HEK293 (cell line): ENCODE measurements at regions not wholly inside any gene's neighbourhood (a gene's known extent, or its start where the extent isn't known, plus 50 kb on each side); places are given as distances from the start of the nearest gene placed in this dataset.
"Not testable (repeated sequence)": the region's sequence is repeated elsewhere in the genome, so short reads cannot be mapped to it uniquely, and the experiment has no call there.

Experiments used
- CTCF ChIA-PET: fragments of 350-600 bp; formaldehyde crosslinking; extraction: SDS; loops from one replicate; lab custom pipeline; 2021; ENCODE audit warnings: antibody characterized with exemption; lab: Yijun Ruan, JAX
- POLR2A ChIA-PET: fragments of 300-600 bp; formaldehyde crosslinking; extraction: SDS; loops from one replicate; lab custom pipeline; 2020; ENCODE audit warnings: antibody characterized with exemption, inconsistent platforms; lab: Yijun Ruan, JAX
- H3K27ac ChIP-seq: fragments of 200-500 bp; sonication (Bioruptor generic); 2 replicates; pipeline ENCODE4 v1.5.1; 2014; ENCODE audit warnings: low read depth, low read length, control low read depth, inconsistent platforms; ENCODE audit errors: extremely low read depth
- H3K36me3 ChIP-seq, 2 experiments: fragments of 200-500 bp in 1 of 2; sonication (Bioruptor generic) in 1 of 2; 1 replicate in 1 of 2; 2 replicates in 1 of 2; pipeline ENCODE4 v1.5.1; 2014 to 2017; ENCODE audit warnings: inconsistent platforms in 2 of 2, low read length in 2 of 2; ENCODE audit not compliant: control insufficient read depth in 2 of 2, insufficient read depth in 1 of 2
- H3K4me1 ChIP-seq: fragments of 200-500 bp; sonication (Bioruptor generic); 2 replicates; pipeline ENCODE4 v1.5.1; 2014; ENCODE audit warnings: mild to moderate bottlenecking, low read length, inconsistent platforms; ENCODE audit not compliant: control insufficient read depth, insufficient read depth
- H3K4me3 ChIP-seq: 2 replicates; pipeline ENCODE4 v1.5.1; 2011; ENCODE audit warnings: low read depth, mild to moderate bottlenecking, control low read depth, low read length, moderate library complexity
- H3K9me3 ChIP-seq: fragments of 200-500 bp; sonication (Bioruptor generic); 2 replicates; pipeline ENCODE4 v1.5.1; 2014; ENCODE audit warnings: low read depth, low read length, inconsistent platforms; ENCODE audit not compliant: control insufficient read depth, insufficient read depth
- KLF17 ChIP-seq: fragments of 450-650 bp; formaldehyde crosslinking; IDR thresholded peaks from 2 replicates; pipeline ENCODE4 v1.5.1; 2016; ENCODE audit warnings: missing biosample characterization, missing genetic modification characterization
- ZFP69B ChIP-seq: fragments of 450-650 bp; formaldehyde crosslinking; IDR thresholded peaks from 2 replicates; pipeline ENCODE4 v1.5.1; 2016; ENCODE audit warnings: missing biosample characterization, missing genetic modification characterization
- ZNF157 ChIP-seq: fragments of 450-650 bp; formaldehyde crosslinking; IDR thresholded peaks from 2 replicates; pipeline ENCODE4 v1.5.1; 2016; ENCODE audit warnings: missing biosample characterization, missing genetic modification characterization
- ZNF169 ChIP-seq: fragments of 450-650 bp; formaldehyde crosslinking; IDR thresholded peaks from 2 replicates; pipeline ENCODE4 v1.5.1; 2016; ENCODE audit warnings: missing biosample characterization, missing genetic modification characterization
- ZNF175 ChIP-seq: fragments of 450-650 bp; formaldehyde crosslinking; IDR thresholded peaks from 2 replicates; pipeline ENCODE4 v1.5.1; 2016; ENCODE audit warnings: missing biosample characterization, missing genetic modification characterization
- ZNF221 ChIP-seq: fragments of 450-650 bp; formaldehyde crosslinking; IDR thresholded peaks from 2 replicates; pipeline ENCODE4 v1.5.1; 2017; ENCODE audit warnings: missing biosample characterization, missing genetic modification characterization, borderline replicate concordance
- ZNF426 ChIP-seq: fragments of 450-650 bp; formaldehyde crosslinking; IDR thresholded peaks from 2 replicates; pipeline ENCODE4 v1.5.1; 2017; ENCODE audit warnings: missing biosample characterization, missing genetic modification characterization, mild to moderate bottlenecking, inconsistent platforms, moderate library complexity
- ZNF48 ChIP-seq: fragments of 450-650 bp; formaldehyde crosslinking; IDR thresholded peaks from 2 replicates; pipeline ENCODE4 v1.5.1; 2016; ENCODE audit warnings: missing biosample characterization, missing genetic modification characterization
- ZNF544 ChIP-seq: fragments of 450-650 bp; formaldehyde crosslinking; IDR thresholded peaks from 2 replicates; pipeline ENCODE4 v1.5.0; 2017; ENCODE audit warnings: missing biosample characterization, missing genetic modification characterization
- ZNF621 ChIP-seq: fragments of 450-650 bp; formaldehyde crosslinking; IDR thresholded peaks from 2 replicates; pipeline ENCODE4 v1.5.1; 2017; ENCODE audit warnings: missing biosample characterization, missing genetic modification characterization
- ZNF645 ChIP-seq: fragments of 450-650 bp; formaldehyde crosslinking; IDR thresholded peaks from 2 replicates; pipeline ENCODE4; 2016; ENCODE audit warnings: missing biosample characterization, missing genetic modification characterization
- ZXDB ChIP-seq: fragments of 450-650 bp; formaldehyde crosslinking; IDR thresholded peaks from 2 replicates; pipeline ENCODE4 v1.5.1; 2016; ENCODE audit warnings: missing biosample characterization, missing genetic modification characterization
- TF ChIP-seq, protein P1 (sequence below): fragments of 450-650 bp; formaldehyde crosslinking; IDR thresholded peaks from 2 replicates; pipeline ENCODE4 v1.5.1; 2016; ENCODE audit warnings: missing biosample characterization, missing genetic modification characterization
- TF ChIP-seq, protein P2 (sequence below): fragments of 450-650 bp; formaldehyde crosslinking; conservative IDR thresholded peaks from 2 replicates; pipeline ENCODE4 v1.5.1; 2016; ENCODE audit warnings: low read depth, missing biosample characterization, missing genetic modification characterization

DNA sequence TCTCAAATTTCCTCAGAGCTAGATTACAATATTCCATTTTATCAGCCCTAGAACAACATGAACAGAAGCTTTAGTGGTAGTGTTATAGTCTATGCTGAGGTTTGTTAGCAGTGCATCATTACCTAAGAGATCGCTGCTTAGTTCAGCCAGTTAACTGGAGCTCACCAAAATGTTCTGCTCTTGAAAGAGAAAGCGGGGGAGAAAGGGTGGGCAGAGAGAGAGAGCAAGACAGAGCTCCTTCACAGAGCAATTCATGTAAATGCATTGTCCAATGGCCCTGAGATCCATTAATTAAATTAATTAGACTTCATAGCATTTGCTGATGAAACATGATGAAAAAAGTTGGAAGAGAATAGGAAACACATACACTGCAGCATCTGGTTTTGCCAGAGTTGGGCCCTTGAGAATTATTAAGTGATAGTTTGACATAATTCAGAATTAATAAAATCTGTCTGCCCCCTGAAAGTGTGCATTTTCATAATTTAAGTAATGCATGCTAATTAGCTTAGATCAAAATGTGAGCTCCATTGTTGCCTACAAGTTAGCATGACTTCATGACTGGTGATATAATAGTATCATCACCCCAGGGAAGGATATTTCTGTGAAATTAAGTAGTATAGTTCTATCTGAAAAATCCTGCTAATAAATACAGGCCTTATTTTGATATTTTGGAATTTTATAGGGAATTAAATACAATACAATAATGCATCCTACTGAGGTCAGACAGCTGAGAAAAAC is 86.9 kb upstream of the LYSMD4 start:
- Histone ChIP-seq H3K36me3 (no peaks in the 10 kb centered on the region; a peak in 2 of 3 replicates), H3K27ac (no peak overlapping the region), H3K4me1 (no peaks in the 10 kb centered on the region), H3K4me3 (no peak overlapping the region), H3K9me3 (no peaks in the 10 kb centered on the region)
- TF ChIP-seq ZNF169 (tag by site-specific recombination) (no peak), ZNF645 (tag by site-specific recombination) (no peak), ZNF157 (no peak), ZNF621 (tag by site-specific recombination) (no peak), ZNF221 (no peak), ZNF175 (tag by site-specific recombination) (no peak), ZNF544 (tag by site-specific recombination) (no peak)
- ChIA-PET CTCF (interaction anchor here (1.4 kb wide), 1 partner anchor 519 kb away, joined by 3 read pairs; no protein-coding TSS in a partner anchor), POLR2A (no interaction called here)

GRCh38 chr15:99818872-99819271 is 85.6 kb upstream of the LYSMD4 start:
- POLR2A ChIA-PET: interaction anchor here (0.7 kb wide), 1 partner anchor 14 kb away, joined by 4 read pairs; no protein-coding TSS in a partner anchor
- CTCF ChIA-PET: interaction anchor here (1.0 to 1.4 kb wide), 2 partner anchors 63 to 520 kb away, joined by 3 read pairs; no protein-coding TSS in a partner anchor

DNA sequence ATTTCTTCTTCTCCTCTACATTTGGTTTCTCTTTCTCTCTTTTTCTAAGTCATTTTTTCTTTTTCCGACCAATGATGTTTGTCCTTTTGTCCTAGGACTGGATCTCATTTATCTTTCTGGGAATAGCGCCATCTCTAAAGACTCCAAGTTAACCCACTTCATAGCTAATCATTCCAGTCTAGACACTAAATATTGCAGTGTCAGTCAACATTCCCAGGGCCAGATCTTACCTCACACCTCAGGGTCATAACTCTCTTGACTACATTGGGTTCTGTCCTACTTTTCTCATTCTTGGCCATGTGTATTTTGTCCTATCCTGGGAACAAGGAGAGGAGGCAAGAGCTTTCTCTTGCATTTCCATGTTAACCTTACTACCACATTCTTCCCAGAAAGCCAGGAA is 83.6 kb upstream of the LYSMD4 start:
- POLR2A ChIA-PET, H3K27ac ChIP-seq, CTCF ChIA-PET, H3K36me3 ChIP-seq, H3K9me3 ChIP-seq, H3K4me1 ChIP-seq, H3K4me3 ChIP-seq: not testable (repeated sequence)

More at GRCh38 chr15:99818872-99819271, 85.6 kb upstream of the LYSMD4 start:
- TF ChIP-seq ZFP69B (no peak), ZNF426 (tag by site-specific recombination) (no peak), ZXDB (no peak), KLF17 (tag by site-specific recombination) (no peak), ZNF48 (tag by site-specific recombination) (no peak)
- TF ChIP-seq, protein P1, sequence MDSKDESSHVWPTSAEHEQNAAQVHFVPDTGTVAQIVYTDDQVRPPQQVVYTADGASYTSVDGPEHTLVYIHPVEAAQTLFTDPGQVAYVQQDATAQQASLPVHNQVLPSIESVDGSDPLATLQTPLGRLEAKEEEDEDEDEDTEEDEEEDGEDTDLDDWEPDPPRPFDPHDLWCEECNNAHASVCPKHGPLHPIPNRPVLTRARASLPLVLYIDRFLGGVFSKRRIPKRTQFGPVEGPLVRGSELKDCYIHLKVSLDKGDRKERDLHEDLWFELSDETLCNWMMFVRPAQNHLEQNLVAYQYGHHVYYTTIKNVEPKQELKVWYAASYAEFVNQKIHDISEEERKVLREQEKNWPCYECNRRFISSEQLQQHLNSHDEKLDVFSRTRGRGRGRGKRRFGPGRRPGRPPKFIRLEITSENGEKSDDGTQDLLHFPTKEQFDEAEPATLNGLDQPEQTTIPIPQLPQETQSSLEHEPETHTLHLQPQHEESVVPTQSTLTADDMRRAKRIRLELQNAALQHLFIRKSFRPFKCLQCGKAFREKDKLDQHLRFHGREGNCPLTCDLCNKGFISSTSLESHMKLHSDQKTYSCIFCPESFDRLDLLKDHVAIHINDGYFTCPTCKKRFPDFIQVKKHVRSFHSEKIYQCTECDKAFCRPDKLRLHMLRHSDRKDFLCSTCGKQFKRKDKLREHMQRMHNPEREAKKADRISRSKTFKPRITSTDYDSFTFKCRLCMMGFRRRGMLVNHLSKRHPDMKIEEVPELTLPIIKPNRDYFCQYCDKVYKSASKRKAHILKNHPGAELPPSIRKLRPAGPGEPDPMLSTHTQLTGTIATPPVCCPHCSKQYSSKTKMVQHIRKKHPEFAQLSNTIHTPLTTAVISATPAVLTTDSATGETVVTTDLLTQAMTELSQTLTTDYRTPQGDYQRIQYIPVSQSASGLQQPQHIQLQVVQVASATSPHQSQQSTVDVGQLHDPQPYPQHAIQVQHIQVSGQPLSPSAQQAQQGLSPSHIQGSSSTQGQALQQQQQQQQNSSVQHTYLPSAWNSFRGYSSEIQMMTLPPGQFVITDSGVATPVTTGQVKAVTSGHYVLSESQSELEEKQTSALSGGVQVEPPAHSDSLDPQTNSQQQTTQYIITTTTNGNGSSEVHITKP: no peak
- TF ChIP-seq, protein P2, sequence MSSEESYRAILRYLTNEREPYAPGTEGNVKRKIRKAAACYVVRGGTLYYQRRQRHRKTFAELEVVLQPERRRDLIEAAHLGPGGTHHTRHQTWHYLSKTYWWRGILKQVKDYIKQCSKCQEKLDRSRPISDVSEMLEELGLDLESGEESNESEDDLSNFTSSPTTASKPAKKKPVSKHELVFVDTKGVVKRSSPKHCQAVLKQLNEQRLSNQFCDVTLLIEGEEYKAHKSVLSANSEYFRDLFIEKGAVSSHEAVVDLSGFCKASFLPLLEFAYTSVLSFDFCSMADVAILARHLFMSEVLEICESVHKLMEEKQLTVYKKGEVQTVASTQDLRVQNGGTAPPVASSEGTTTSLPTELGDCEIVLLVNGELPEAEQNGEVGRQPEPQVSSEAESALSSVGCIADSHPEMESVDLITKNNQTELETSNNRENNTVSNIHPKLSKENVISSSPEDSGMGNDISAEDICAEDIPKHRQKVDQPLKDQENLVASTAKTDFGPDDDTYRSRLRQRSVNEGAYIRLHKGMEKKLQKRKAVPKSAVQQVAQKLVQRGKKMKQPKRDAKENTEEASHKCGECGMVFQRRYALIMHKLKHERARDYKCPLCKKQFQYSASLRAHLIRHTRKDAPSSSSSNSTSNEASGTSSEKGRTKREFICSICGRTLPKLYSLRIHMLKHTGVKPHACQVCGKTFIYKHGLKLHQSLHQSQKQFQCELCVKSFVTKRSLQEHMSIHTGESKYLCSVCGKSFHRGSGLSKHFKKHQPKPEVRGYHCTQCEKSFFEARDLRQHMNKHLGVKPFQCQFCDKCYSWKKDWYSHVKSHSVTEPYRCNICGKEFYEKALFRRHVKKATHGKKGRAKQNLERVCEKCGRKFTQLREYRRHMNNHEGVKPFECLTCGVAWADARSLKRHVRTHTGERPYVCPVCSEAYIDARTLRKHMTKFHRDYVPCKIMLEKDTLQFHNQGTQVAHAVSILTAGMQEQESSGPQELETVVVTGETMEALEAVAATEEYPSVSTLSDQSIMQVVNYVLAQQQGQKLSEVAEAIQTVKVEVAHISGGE: no peak
- no peak overlapping the region for H3K27ac ChIP-seq
- H3K36me3 ChIP-seq: no peaks in the 10 kb centered on the region; a peak in 2 of 3 replicates
- H3K4me3 ChIP-seq: no peak overlapping the region
- no peaks in the 10 kb centered on the region for H3K9me3 ChIP-seq
- H3K4me1 ChIP-seq: no peaks in the 10 kb centered on the region

- H3K4me1 ChIP-seq, H3K9me3 ChIP-seq, H3K36me3 ChIP-seq, POLR2A ChIA-PET, H3K4me3 ChIP-seq, CTCF ChIA-PET, H3K27ac ChIP-seq: not testable (repeated sequence)
These were observed 77.4 kb upstream of the LYSMD4 start for GRCh38 chr15:99810663-99811062.

DNA sequence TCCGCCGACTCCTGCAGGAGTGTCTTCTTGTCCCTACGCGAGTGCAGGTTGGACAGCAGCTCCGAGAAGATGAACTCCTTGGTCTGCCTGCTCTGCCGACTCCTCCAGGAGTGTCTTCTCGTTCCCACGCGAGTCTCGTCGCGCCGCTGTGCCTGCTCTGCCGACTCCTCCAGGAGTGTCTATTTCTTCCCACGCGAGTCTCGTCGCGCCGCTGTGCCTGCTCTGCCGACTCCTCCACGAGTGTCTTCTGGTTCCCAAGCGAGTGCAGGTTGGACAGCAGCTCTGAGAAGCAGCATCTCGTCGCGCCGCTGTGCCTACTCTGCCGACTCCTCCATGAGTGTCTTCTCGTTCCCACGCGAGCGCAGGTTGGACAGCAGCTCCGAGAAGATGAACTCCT is 66.6 kb upstream of the LYSMD4 start:
- POLR2A ChIA-PET, H3K9me3 ChIP-seq, H3K4me1 ChIP-seq, H3K27ac ChIP-seq, H3K4me3 ChIP-seq, H3K36me3 ChIP-seq: not testable (repeated sequence)
- CTCF ChIA-PET: interaction anchor here (1.6 kb wide), 1 partner anchor 527 kb away, joined by 3 read pairs; no protein-coding TSS in a partner anchor
